CD14-positive monocyte (primary cell): ENCODE measurements at regions not wholly inside any gene's neighbourhood (a gene's known extent, or its start where the extent isn't known, plus 50 kb on each side); places are given as distances from the start of the nearest gene placed in this dataset.

Source experiments
- DNase-seq, 3 donors: peaks; one replicate each; pipeline ENCODE4 v3.0.0-alpha.2; 2011 to 2022
- H2AFZ ChIP-seq: 2 replicates; pipeline ENCODE4 v1.6.0; 2012; ENCODE audit warnings: mild to moderate bottlenecking, low read depth, low read length, inconsistent platforms; ENCODE audit not compliant: insufficient read depth, poor library complexity, severe bottlenecking
- H3K27ac ChIP-seq, 2 donors: 1 replicate in 1 of 2; 2 replicates in 1 of 2; pipeline ENCODE4 v1.5.1; 2012 to 2013; ENCODE audit warnings: low read length in 2 of 2, control low read depth in 1 of 2, inconsistent platforms in 1 of 2, low read depth in 1 of 2, mild to moderate bottlenecking in 1 of 2
- H3K27me3 ChIP-seq, 2 donors: one replicate each; pipeline versions ENCODE4 v1.6.0 to v1.6.1; 2011 to 2013; ENCODE audit warnings: low read length in 2 of 2; ENCODE audit not compliant: control insufficient read depth in 2 of 2, insufficient read depth in 2 of 2
- H3K36me3 ChIP-seq, 2 donors: replicated peaks in 1 of 2; 1 replicate in 1 of 2; 2 replicates in 1 of 2; pipeline versions ENCODE4 v1.5.1 to v1.6.1; 2012 to 2013; ENCODE audit warnings: low read length in 2 of 2, control low read depth in 1 of 2, inconsistent platforms in 1 of 2, mild to moderate bottlenecking in 1 of 2; ENCODE audit not compliant: insufficient read depth in 2 of 2, control insufficient read depth in 1 of 2
- H3K4me1 ChIP-seq, 2 donors: 1 replicate in 1 of 2; 2 replicates in 1 of 2; pipeline versions ENCODE4 v1.5.1 to v1.6.1; 2012 to 2013; ENCODE audit warnings: low read length in 2 of 2, control low read depth in 1 of 2, inconsistent platforms in 1 of 2, mild to moderate bottlenecking in 1 of 2, moderate library complexity in 1 of 2; ENCODE audit not compliant: insufficient read depth in 2 of 2, control insufficient read depth in 1 of 2
- H3K4me2 ChIP-seq: replicated peaks from 2 replicates; pipeline ENCODE3; 2012; ENCODE audit warnings: low read length, moderate library complexity, mild to moderate bottlenecking; ENCODE audit not compliant: poor library complexity, severe bottlenecking; ENCODE audit errors: extremely low read depth
- H3K4me3 ChIP-seq, 3 experiments: fragments of 200-600 bp in 1 of 3; sonication (generic) in 1 of 3; replicated peaks in 1 of 3; 1 replicate in 2 of 3; 2 replicates in 1 of 3; pipeline ENCODE4 v1.5.1; 2011 to 2013; ENCODE audit warnings: low read length in 3 of 3, mild to moderate bottlenecking in 3 of 3, control low read depth in 2 of 3, low read depth in 2 of 3, inconsistent platforms in 1 of 3, moderate library complexity in 1 of 3
- H3K79me2 ChIP-seq: 2 replicates; pipeline ENCODE4 v1.6.0; 2012; ENCODE audit warnings: mild to moderate bottlenecking, control low read depth, inconsistent platforms, low read length, moderate library complexity; ENCODE audit not compliant: insufficient read depth
- H3K9ac ChIP-seq: 2 replicates; pipeline ENCODE4 v1.6.0; 2017; ENCODE audit warnings: low read length, mild to moderate bottlenecking; ENCODE audit not compliant: insufficient read depth, poor library complexity, severe bottlenecking
- H3K9me3 ChIP-seq, 2 donors: replicated peaks in 1 of 2; 1 replicate in 1 of 2; 2 replicates in 1 of 2; pipeline versions ENCODE4 v1.5.1 to v1.6.1; 2012 to 2013; ENCODE audit warnings: low read length in 2 of 2, control low read depth in 1 of 2; ENCODE audit not compliant: control insufficient read depth in 1 of 2, insufficient read depth in 1 of 2
- H4K20me1 ChIP-seq: 2 replicates; pipeline ENCODE4 v1.6.0; 2012; ENCODE audit warnings: mild to moderate bottlenecking, low read length, control low read depth, moderate library complexity; ENCODE audit not compliant: insufficient read depth
- H3K27ac Mint-ChIP-seq, 7 donors: one replicate each; pipeline ENCODE4 v1.8.0; 2020; ENCODE audit warnings: mild to moderate bottlenecking in 7 of 7, mixed read lengths in 7 of 7, moderate library complexity in 6 of 7, inconsistent platforms in 2 of 7
- H3K27me3 Mint-ChIP-seq, 3 donors: one replicate each; pipeline ENCODE4 v1.8.0; 2021 to 2022; ENCODE audit warnings: low read depth in 3 of 3, mild to moderate bottlenecking in 3 of 3, mixed read lengths in 3 of 3, moderate library complexity in 3 of 3, inconsistent platforms in 1 of 3
- H3K36me3 Mint-ChIP-seq, 2 donors: one replicate each; pipeline ENCODE4 v1.8.0; 2020; ENCODE audit warnings: mixed read lengths in 2 of 2, inconsistent platforms in 1 of 2, mild to moderate bottlenecking in 1 of 2
- H3K4me1 Mint-ChIP-seq: one replicate; pipeline ENCODE4 v1.8.0; 2020; ENCODE audit warnings: mild to moderate bottlenecking, mixed read lengths
- H3K4me3 Mint-ChIP-seq, 2 donors: one replicate each; pipeline ENCODE4 v1.8.0; 2020; ENCODE audit warnings: mild to moderate bottlenecking in 2 of 2, mixed read lengths in 2 of 2, moderate library complexity in 1 of 2
- H3K9me3 Mint-ChIP-seq, 7 donors: one replicate each; pipeline ENCODE4 v1.8.0; 2020 to 2022; ENCODE audit warnings: mixed read lengths in 7 of 7, mild to moderate bottlenecking in 6 of 7, moderate library complexity in 6 of 7, inconsistent platforms in 2 of 7
- whole genome bisulfite sequencing: methylation state at CpG from one replicate; pipeline ENCODE4 v1.1.5; 2013; ENCODE audit warnings: missing lambda C conversion rate; ENCODE audit not compliant: insufficient coverage; 5-methylcytosine and 5-hydroxymethylcytosine counted together
- intact Hi-C, 2 donors: fragments of 100-400 bp; cut with micrococcal nuclease; formaldehyde crosslinking; loops; one replicate each; pipeline versions ENCODE4 v1.15.0 to v1.15.1; 2023
- TF ChIP-seq, protein P1 (sequence below): fragments of 200-600 bp; IDR thresholded peaks from one replicate; pipeline ENCODE4 v1.8.0; 2022; ENCODE audit warnings: antibody characterized with exemption, mild to moderate bottlenecking

DNA sequence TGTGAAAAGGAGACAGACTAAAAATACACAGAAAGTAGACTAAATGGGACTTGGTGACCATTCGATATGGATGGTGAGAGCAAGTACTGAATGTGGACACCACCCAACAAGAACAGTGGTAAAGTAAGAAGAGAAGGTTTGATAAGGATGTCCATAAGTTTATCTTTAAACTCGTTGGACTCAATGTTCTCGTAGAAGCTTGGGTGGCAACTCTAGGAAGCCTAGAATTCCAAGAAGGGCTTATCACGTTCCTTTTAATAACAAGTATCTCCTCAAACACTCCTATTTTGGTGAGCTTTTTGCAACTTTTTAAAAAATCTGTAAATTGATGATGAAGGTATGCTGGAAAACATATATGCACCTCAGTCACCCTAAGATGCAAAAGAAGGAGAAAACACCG is 108.6 kb upstream of the CDH6 start:
- Mint-ChIP-seq H3K4me1 (no peaks in the 10 kb centered on the region), H3K27ac (no peak overlapping the region), H3K36me3 (no peaks in the 10 kb centered on the region), H3K27me3 (peaks cover 3 to 4% (median 3%) of the 10 kb centered on the region in 3 donors), H3K4me3 (no peak overlapping the region), H3K9me3 (peaks cover 2 to 13% (median 3%) of the 10 kb centered on the region in 7 donors)
- Histone ChIP-seq H3K27me3 (no peaks in the 10 kb centered on the region), H3K27ac (no peak overlapping the region), H3K36me3 (no peaks in the 10 kb centered on the region), H3K4me3 (no peak overlapping the region), H3K4me2 (no peak overlapping the region), H3K9ac (no peak overlapping the region), H3K79me2 (no peaks in the 10 kb centered on the region), H2AFZ (no peak overlapping the region), H4K20me1 (no peaks in the 10 kb centered on the region), H3K4me1 (no peaks in the 10 kb centered on the region), H3K9me3 (peaks cover 0 to 7% of the 10 kb centered on the region in 2 donors)
- DNase-seq = no peak
- intact Hi-C loops = no loop called here
- TF ChIP-seq, protein P1, sequence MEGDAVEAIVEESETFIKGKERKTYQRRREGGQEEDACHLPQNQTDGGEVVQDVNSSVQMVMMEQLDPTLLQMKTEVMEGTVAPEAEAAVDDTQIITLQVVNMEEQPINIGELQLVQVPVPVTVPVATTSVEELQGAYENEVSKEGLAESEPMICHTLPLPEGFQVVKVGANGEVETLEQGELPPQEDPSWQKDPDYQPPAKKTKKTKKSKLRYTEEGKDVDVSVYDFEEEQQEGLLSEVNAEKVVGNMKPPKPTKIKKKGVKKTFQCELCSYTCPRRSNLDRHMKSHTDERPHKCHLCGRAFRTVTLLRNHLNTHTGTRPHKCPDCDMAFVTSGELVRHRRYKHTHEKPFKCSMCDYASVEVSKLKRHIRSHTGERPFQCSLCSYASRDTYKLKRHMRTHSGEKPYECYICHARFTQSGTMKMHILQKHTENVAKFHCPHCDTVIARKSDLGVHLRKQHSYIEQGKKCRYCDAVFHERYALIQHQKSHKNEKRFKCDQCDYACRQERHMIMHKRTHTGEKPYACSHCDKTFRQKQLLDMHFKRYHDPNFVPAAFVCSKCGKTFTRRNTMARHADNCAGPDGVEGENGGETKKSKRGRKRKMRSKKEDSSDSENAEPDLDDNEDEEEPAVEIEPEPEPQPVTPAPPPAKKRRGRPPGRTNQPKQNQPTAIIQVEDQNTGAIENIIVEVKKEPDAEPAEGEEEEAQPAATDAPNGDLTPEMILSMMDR = no peak
- WGBS = no CpG with 5 or more reads among the region's 5 CpGs

GRCh38 chr5:31083364-31083763 is 110.1 kb upstream of the CDH6 start:
- TF ChIP-seq, protein P1 = no peak
- H3K4me1 Mint-ChIP-seq = no peaks in the 10 kb centered on the region

More at GRCh38 chr5:31083364-31083763, 110.1 kb upstream of the CDH6 start:
- no peaks in the 10 kb centered on the region for H3K27me3 ChIP-seq
- no peak overlapping the region for H3K27ac ChIP-seq
- no peak overlapping the region for H3K4me3 ChIP-seq
- no peaks in the 10 kb centered on the region for H4K20me1 ChIP-seq
- H3K4me2 ChIP-seq = no peak overlapping the region
- H3K36me3 ChIP-seq = no peaks in the 10 kb centered on the region
- H3K9me3 ChIP-seq = peaks cover 0 to 9% of the 10 kb centered on the region in 2 donors
- intact Hi-C loops = no loop called here
- H3K9me3 Mint-ChIP-seq = peaks cover 2 to 13% (median 3%) of the 10 kb centered on the region in 7 donors
- H3K4me1 ChIP-seq = no peaks in the 10 kb centered on the region
- peaks cover 3 to 4% (median 3%) of the 10 kb centered on the region in 3 donors for H3K27me3 Mint-ChIP-seq
- no peak overlapping the region for H3K27ac Mint-ChIP-seq
- DNase-seq = no peak
- H3K79me2 ChIP-seq = no peaks in the 10 kb centered on the region
- H3K9ac ChIP-seq = no peak overlapping the region
- WGBS = no CpG with 5 or more reads among the region's 2 CpGs
- no peak overlapping the region for H3K4me3 Mint-ChIP-seq
- H3K36me3 Mint-ChIP-seq = no peaks in the 10 kb centered on the region
- no peak overlapping the region for H2AFZ ChIP-seq
